ENCODE measurements at regions not wholly inside any gene's neighbourhood (a gene's known extent, or its start where the extent isn't known, plus 50 kb on each side); places are given as distances from the start of the nearest gene placed in this dataset.

- TF ChIP-seq CHD7 (IDR thresholded peaks at IDR 0.05; ENCODE audit: insufficient replicate concordance, low read length) (no peak), RAD21 (IDR thresholded peaks at IDR 0.05 in 1 of 2, conservative IDR thresholded peaks at IDR 0.05 in 1 of 2; ENCODE audit: low read depth in 2 of 2, low read length in 2 of 2) (peak; percentile 85 to 87), CTCF (IDR thresholded peaks at IDR 0.05; ENCODE audit: control extremely low read depth in 1 of 3, insufficient read depth in 1 of 3, low read depth in 1 of 3, low read length in 3 of 3) (peak; percentile 16 to 70 (median 37)), MAFK (IDR thresholded peaks at IDR 0.05; ENCODE audit: low read depth, low read length) (peak; percentile 94), SP1 (IDR thresholded peaks at IDR 0.05; ENCODE audit: low read depth, low read length) (no peak), MAX (IDR thresholded peaks at IDR 0.05) (0 out of 2 replicates have a peak, but pooled peaks have one; percentile 8)
Measured at GRCh38 chr10:36725581-36726520, 399.5 kb upstream of the ANKRD30A start (continued).
